MCF 10A (cell line): ENCODE measurements at regions not wholly inside any gene's neighbourhood (a gene's known extent, or its start where the extent isn't known, plus 50 kb on each side); places are given as distances from the start of the nearest gene placed in this dataset.
A peak's percentile ranks its signal among the peaks of the same experiment; 100 is the strongest.

Experiments used
- BruUV-seq: library from RNA; stranded (reverse); fragments of 400-500 nt; replicated peaks from 2 replicates; lab custom pipeline; 2021; lab: Mats Ljungman, UMichigan
- CTCF ChIA-PET: fragments of 300-600 bp; sonication (Branson Sonifier 250); formaldehyde crosslinking; extraction: SDS; loops from one replicate; lab custom pipeline; 2021; ENCODE audit warnings: antibody characterized with exemption, inconsistent platforms; lab: Yijun Ruan, JAX
- POLR2A ChIA-PET: fragments of 300-600, 350-650 bp; sonication (Branson Sonifier 250); formaldehyde crosslinking; extraction: SDS; loops from one replicate; lab custom pipeline; 2020; ENCODE audit warnings: antibody characterized with exemption, inconsistent platforms; lab: Yijun Ruan, JAX
- DNase-seq: peaks from one replicate; pipeline ENCODE4 v3.0.0-alpha.2; 2018; ENCODE audit not compliant: unreplicated experiment
- H3K27ac Mint-ChIP-seq: one replicate; pipeline ENCODE4 v1.8.0; 2022; ENCODE audit warnings: mild to moderate bottlenecking, low read depth, mixed read lengths; ENCODE audit not compliant: unreplicated experiment
- H3K27me3 Mint-ChIP-seq: one replicate; pipeline ENCODE4 v1.8.0; 2022; ENCODE audit warnings: mixed read lengths; ENCODE audit not compliant: insufficient read depth, unreplicated experiment
- H3K36me3 Mint-ChIP-seq: one replicate; pipeline ENCODE4 v1.8.0; 2022; ENCODE audit warnings: mild to moderate bottlenecking, moderate library complexity, mixed read lengths; ENCODE audit not compliant: insufficient read depth, unreplicated experiment
- H3K4me1 Mint-ChIP-seq: one replicate; pipeline ENCODE4 v1.8.0; 2022; ENCODE audit warnings: mixed read lengths; ENCODE audit not compliant: insufficient read depth, unreplicated experiment
- H3K4me3 Mint-ChIP-seq: one replicate; pipeline ENCODE4 v1.8.0; 2022; ENCODE audit warnings: mild to moderate bottlenecking, moderate library complexity, mixed read lengths; ENCODE audit not compliant: unreplicated experiment
- H3K9me3 Mint-ChIP-seq: one replicate; pipeline ENCODE4 v1.8.0; 2022; ENCODE audit warnings: mixed read lengths; ENCODE audit not compliant: unreplicated experiment
- CTCF ChIP-seq: fragments of 200-600 bp; IDR thresholded peaks from one replicate; pipeline ENCODE4 v1.8.0; 2022; ENCODE audit warnings: antibody characterized with exemption, mild to moderate bottlenecking; ENCODE audit not compliant: unreplicated experiment
- intact Hi-C: fragments of 100-400 bp; cut with micrococcal nuclease; formaldehyde crosslinking; loops from 2 replicates; pipeline ENCODE4 v1.14.1; 2022

GRCh38 chr2:176544991-176545956 is 276.0 kb downstream of the MTX2 start:
- Mint-ChIP-seq H3K9me3 (no peaks in the 10 kb centered on the region), H3K27ac (no peak overlapping the region), H3K4me3 (no peak overlapping the region), H3K4me1 (peaks cover 5% of the 10 kb centered on the region), H3K27me3 (no peaks in the 10 kb centered on the region), H3K36me3 (no peaks in the 10 kb centered on the region)
- ChIA-PET CTCF (interaction anchor here (0.6 to 1.2 kb wide), 4 partner anchors 10 to 719 kb away, joined by 3 to 4 read pairs (median 4); no protein-coding TSS in a partner anchor), POLR2A (no interaction called here)
- TF ChIP-seq CTCF: no peak
- no peak for DNase-seq
- BruUV-seq: no TSS peak
- intact Hi-C loops: no loop called here

- BruUV-seq: no TSS peak
- Mint-ChIP-seq H3K4me3 (no peak overlapping the region), H3K36me3 (no peaks in the 10 kb centered on the region), H3K27ac (no peak overlapping the region), H3K9me3 (no peaks in the 10 kb centered on the region), H3K4me1 (peaks cover 5% of the 10 kb centered on the region), H3K27me3 (no peaks in the 10 kb centered on the region)
- intact Hi-C loops: no loop called here
- ChIA-PET POLR2A (no interaction called here), CTCF (interaction anchor here (0.5 to 1.2 kb wide), 5 partner anchors 12 to 406 kb away, joined by 3 to 4 read pairs (median 3); no protein-coding TSS in a partner anchor)
- TF ChIP-seq CTCF: no peak
- DNase-seq: no peak
Observed at GRCh38 chr2:176546550-176546949, 277.3 kb downstream of the MTX2 start.

- peak; percentile 66 for DNase-seq
- ChIA-PET POLR2A (interaction anchor here (0.9 to 5.1 kb wide), 11 partner anchors 17 to 412 kb away, joined by 3 to 50 read pairs (median 6); no protein-coding TSS in a partner anchor), CTCF (interaction anchor here (0.5 to 3.9 kb wide), 18 partner anchors 14 to 426 kb away, joined by 3 to 175 read pairs (median 6); no protein-coding TSS in a partner anchor)
- Mint-ChIP-seq H3K9me3 (no peaks in the 10 kb centered on the region), H3K4me1 (peaks cover 28% of the 10 kb centered on the region), H3K27me3 (no peaks in the 10 kb centered on the region), H3K27ac (no peak overlapping the region), H3K36me3 (no peaks in the 10 kb centered on the region), H3K4me3 (peak overlapping the region; percentile 16)
- no TSS peak for BruUV-seq
- no peak for TF ChIP-seq CTCF
- intact Hi-C loops: loop anchor here (5.0 kb wide), 3 partner anchors 215 to 595 kb away; partner anchors contain the start of gene MTX2
Observed at GRCh38 chr2:176552501-176553135, 283.4 kb downstream of the MTX2 start.
